ENCODE measurements at regions not wholly inside any gene's neighbourhood (a gene's known extent, or its start where the extent isn't known, plus 50 kb on each side); places are given as distances from the start of the nearest gene placed in this dataset.

DNA sequence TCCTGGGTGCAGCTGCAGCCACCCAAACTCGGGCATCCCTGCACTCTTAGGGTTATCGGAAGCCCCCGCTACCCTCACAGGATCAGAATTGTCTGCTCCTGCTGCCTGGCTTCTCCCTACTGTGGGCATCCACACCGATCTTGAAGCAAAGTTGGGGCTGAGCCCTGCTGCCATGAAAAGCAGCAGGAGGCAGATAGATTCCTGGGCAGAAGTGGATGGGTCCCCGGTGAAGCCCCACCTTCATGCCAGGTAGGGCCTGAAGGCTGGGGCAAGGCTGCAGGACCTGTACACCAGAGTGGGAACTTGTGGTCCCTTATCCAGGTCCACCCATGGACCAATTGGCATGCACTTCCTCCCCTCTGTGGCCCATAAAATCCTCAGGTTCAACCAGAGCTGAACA lies 922.6 kb upstream of the KCND2 start:
- DNase-seq (ENCODE audit: extremely low spot score, unreplicated experiment) = no peak
- Mint-ChIP-seq H3K9me3 (ENCODE audit: unreplicated experiment) (no peaks in the 10 kb centered on the region), H3K27ac (ENCODE audit: unreplicated experiment) (no peak overlapping the region), H3K4me1 (ENCODE audit: unreplicated experiment) (no peaks in the 10 kb centered on the region), H3K27me3 (ENCODE audit: unreplicated experiment) (peaks cover 4% of the 10 kb centered on the region), H3K4me3 (ENCODE audit: unreplicated experiment) (no peak overlapping the region), H3K36me3 (ENCODE audit: unreplicated experiment) (no peaks in the 10 kb centered on the region)
- no peak for TF ChIP-seq CTCF (IDR thresholded peaks at IDR 0.05)

GRCh38 chr7:119351320-119351719 lies 921.7 kb upstream of the KCND2 start:
- no peak overlapping the region for H3K4me3 Mint-ChIP-seq (ENCODE audit: unreplicated experiment)
- TF ChIP-seq CTCF (IDR thresholded peaks at IDR 0.05) = no peak
- peaks cover 4% of the 10 kb centered on the region for H3K27me3 Mint-ChIP-seq (ENCODE audit: unreplicated experiment)
- H3K36me3 Mint-ChIP-seq (ENCODE audit: unreplicated experiment) = no peaks in the 10 kb centered on the region
- H3K4me1 Mint-ChIP-seq (ENCODE audit: unreplicated experiment) = no peaks in the 10 kb centered on the region
- H3K9me3 Mint-ChIP-seq (ENCODE audit: unreplicated experiment) = no peaks in the 10 kb centered on the region
- DNase-seq (ENCODE audit: extremely low spot score, unreplicated experiment) = no peak
- H3K27ac Mint-ChIP-seq (ENCODE audit: unreplicated experiment) = no peak overlapping the region

GRCh38 chr7:119374436-119374835 lies 898.5 kb upstream of the KCND2 start:
- H3K9me3 Mint-ChIP-seq (ENCODE audit: unreplicated experiment) = no peaks in the 10 kb centered on the region

DNA sequence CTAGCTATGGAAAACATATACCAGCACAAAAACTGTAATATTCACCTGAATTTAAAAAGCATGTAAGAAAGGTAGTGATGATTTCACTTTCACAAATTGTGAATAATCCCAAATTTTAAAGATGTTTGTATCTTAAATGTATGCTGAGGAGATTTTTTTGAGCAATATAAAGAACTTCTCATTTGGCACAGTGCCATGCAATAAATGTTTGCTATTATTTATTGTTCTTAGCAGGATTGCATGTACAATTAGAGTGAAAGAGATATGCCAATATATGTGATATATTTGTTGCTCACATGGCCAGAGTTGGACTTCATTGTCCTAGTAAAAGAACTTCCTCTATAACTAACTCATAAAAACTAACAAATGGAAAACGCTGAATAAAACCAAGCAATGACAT lies 895.1 kb upstream of the KCND2 start:
- peaks cover 3% of the 10 kb centered on the region for H3K4me1 Mint-ChIP-seq (ENCODE audit: unreplicated experiment)
- H3K36me3 Mint-ChIP-seq (ENCODE audit: unreplicated experiment) = no peaks in the 10 kb centered on the region
- peaks cover 2% of the 10 kb centered on the region for H3K27me3 Mint-ChIP-seq (ENCODE audit: unreplicated experiment)
- H3K4me3 Mint-ChIP-seq (ENCODE audit: unreplicated experiment) = no peak overlapping the region
- no peak overlapping the region for H3K27ac Mint-ChIP-seq (ENCODE audit: unreplicated experiment)
- no peak for DNase-seq (ENCODE audit: extremely low spot score, unreplicated experiment)
- TF ChIP-seq CTCF (IDR thresholded peaks at IDR 0.05) = no peak
- no peaks in the 10 kb centered on the region for H3K9me3 Mint-ChIP-seq (ENCODE audit: unreplicated experiment)

More at GRCh38 chr7:119374436-119374835, 898.5 kb upstream of the KCND2 start:
- Mint-ChIP-seq H3K27me3 (ENCODE audit: unreplicated experiment) (peaks cover 2% of the 10 kb centered on the region), H3K27ac (ENCODE audit: unreplicated experiment) (no peak overlapping the region), H3K4me3 (ENCODE audit: unreplicated experiment) (no peak overlapping the region), H3K36me3 (ENCODE audit: unreplicated experiment) (no peaks in the 10 kb centered on the region), H3K4me1 (ENCODE audit: unreplicated experiment) (no peaks in the 10 kb centered on the region)
- no peak for DNase-seq (ENCODE audit: extremely low spot score, unreplicated experiment)
- TF ChIP-seq CTCF (IDR thresholded peaks at IDR 0.05) = no peak

DNA sequence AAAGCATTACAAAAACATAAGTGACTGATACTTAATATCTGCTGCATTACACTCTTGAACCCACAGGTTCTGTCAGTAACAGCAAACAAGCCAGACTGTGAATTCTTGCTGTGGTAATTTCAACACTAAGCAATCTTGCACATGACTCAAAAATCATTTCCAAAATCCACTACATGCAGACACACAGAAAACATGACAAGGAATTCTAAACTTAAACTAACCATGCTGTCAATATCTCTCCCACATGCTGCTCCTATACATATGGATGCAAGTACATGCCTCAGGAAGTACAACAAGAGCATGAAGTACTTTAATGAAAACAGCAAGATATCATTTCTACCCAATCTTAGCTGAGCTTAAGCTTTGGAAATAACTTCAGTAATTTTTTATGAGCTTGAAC lies 890.2 kb upstream of the KCND2 start:
- TF ChIP-seq CTCF (IDR thresholded peaks at IDR 0.05) = no peak
- Mint-ChIP-seq H3K4me1 (ENCODE audit: unreplicated experiment) (peaks cover 3% of the 10 kb centered on the region), H3K36me3 (ENCODE audit: unreplicated experiment) (no peaks in the 10 kb centered on the region), H3K27me3 (ENCODE audit: unreplicated experiment) (peaks cover 6% of the 10 kb centered on the region), H3K4me3 (ENCODE audit: unreplicated experiment) (no peak overlapping the region), H3K9me3 (ENCODE audit: unreplicated experiment) (no peaks in the 10 kb centered on the region), H3K27ac (ENCODE audit: unreplicated experiment) (no peak overlapping the region)
- no peak for DNase-seq (ENCODE audit: extremely low spot score, unreplicated experiment)
